ENCODE measurements at regions not wholly inside any gene's neighbourhood (a gene's known extent, or its start where the extent isn't known, plus 50 kb on each side); places are given as distances from the start of the nearest gene placed in this dataset.

GRCh38 chr5:87029951-87030350, 237.7 kb upstream of the RASA1 start:
- no peak overlapping the region for H3K9ac ChIP-seq (ENCODE audit: low read depth, low read length)
- no peak overlapping the region for H3K4me3 ChIP-seq (ENCODE audit: insufficient read depth, low read depth, low read length)
- DNase-seq, result no peak
- H3K18ac ChIP-seq (ENCODE audit: low read depth, low read length), result no peak overlapping the region
- H2BK15ac ChIP-seq (ENCODE audit: low read depth, low read length), result no peak overlapping the region
- no peak overlapping the region for H3K4ac ChIP-seq (ENCODE audit: low read depth, low read length)
- no peak overlapping the region for H4K91ac ChIP-seq (ENCODE audit: insufficient read depth, low read depth, low read length)
- H3K27me3 ChIP-seq (ENCODE audit: control insufficient read depth, insufficient read depth, low read length), result no peaks in the 10 kb centered on the region
- TF ChIP-seq FOS (IDR thresholded peaks at IDR 0.05; ENCODE audit: low read depth, low read length) (no peak), RCOR1 (IDR thresholded peaks at IDR 0.05; ENCODE audit: insufficient replicate concordance, low read length) (no peak), CEBPB (IDR thresholded peaks at IDR 0.05; ENCODE audit: low read depth, low read length) (no peak), MAZ (IDR thresholded peaks at IDR 0.05; ENCODE audit: borderline replicate concordance, low read depth, low read length) (no peak), NFE2L2 (IDR thresholded peaks at IDR 0.05; ENCODE audit: low read depth, low read length) (no peak), ELK1 (IDR thresholded peaks at IDR 0.05; ENCODE audit: borderline replicate concordance, low read depth, low read length) (no peak), CHD1 (IDR thresholded peaks at IDR 0.05; ENCODE audit: low read depth, low read length) (no peak)
- H2BK20ac ChIP-seq (ENCODE audit: low read depth, low read length), result no peak overlapping the region
- no peak overlapping the region for H4K8ac ChIP-seq (ENCODE audit: low read depth in 2 of 2, low read length in 2 of 2)
- H2BK5ac ChIP-seq (ENCODE audit: low read depth, low read length, poor library complexity, severe bottlenecking), result no peak overlapping the region
- H3K79me1 ChIP-seq (ENCODE audit: low read depth in 1 of 2, low read length in 2 of 2), result no peaks in the 10 kb centered on the region
- no peak overlapping the region for H3K23ac ChIP-seq (ENCODE audit: low read depth, low read length)
- ChIA-PET CTCF (no interaction called here), POLR2A (ENCODE audit: unreplicated experiment) (no interaction called here)
- in situ Hi-C loops (cut with MboI; ENCODE audit: low sequenced_read_pairs) (no loop called here), dilution Hi-C loops (cut with HindIII; ENCODE audit: low sequenced_read_pairs, unreplicated experiment) (no loop called here), intact Hi-C loops (cut with micrococcal nuclease) (no loop called here)
- H3K9me1 ChIP-seq (ENCODE audit: insufficient read depth, low read length), result no peaks in the 10 kb centered on the region
- no peak overlapping the region for H3K56ac ChIP-seq (ENCODE audit: extremely low read depth, insufficient read depth, low read length)
- H3K4me2 ChIP-seq (ENCODE audit: low read depth, low read length), result no peak overlapping the region
- no peak overlapping the region for H3K14ac ChIP-seq (replicated peaks; ENCODE audit: low read depth, low read length)
- H2AFZ ChIP-seq (replicated peaks; ENCODE audit: low read length, poor library complexity), result no peak overlapping the region
- no peak overlapping the region for H4K5ac ChIP-seq (ENCODE audit: low read depth, low read length)
- 0 out of 2 replicates have a peak, but pooled peaks cover 2% of the 10 kb centered on the region for H3K9me3 ChIP-seq (ENCODE audit: control insufficient read depth, insufficient read depth, low read length)
- H3K4me1 ChIP-seq (ENCODE audit: control insufficient read depth, insufficient read depth, low read length), result no peaks in the 10 kb centered on the region
- no peak overlapping the region for H2AK5ac ChIP-seq (ENCODE audit: low read depth, low read length)
- no peak overlapping the region for H3K27ac ChIP-seq (ENCODE audit: insufficient read depth, low read length)
- no peaks in the 10 kb centered on the region for H4K20me1 ChIP-seq (ENCODE audit: insufficient read depth, low read length)
- no CpG with 5 or more reads among the region's 7 CpGs for WGBS, 2 experiments (ENCODE audit: extremely low coverage in 2 of 2, insufficient read length in 1 of 2)
- BruUV-seq (replicated peaks), result no TSS peak
- H2BK120ac ChIP-seq (ENCODE audit: low read depth, low read length), result no peak overlapping the region
- ATAC-seq (ENCODE audit: low read depth), result peak; percentile 32; the same call in 1 of the 2 replicates
- no peak overlapping the region for H2AK9ac ChIP-seq (replicated peaks; ENCODE audit: low read depth, low read length, poor library complexity)
- H3K36me3 ChIP-seq (ENCODE audit: control insufficient read depth, insufficient read depth, low read length), result no peaks in the 10 kb centered on the region
